ENCODE measurements at regions not wholly inside any gene's neighbourhood (a gene's known extent, or its start where the extent isn't known, plus 50 kb on each side); places are given as distances from the start of the nearest gene placed in this dataset.

DNA sequence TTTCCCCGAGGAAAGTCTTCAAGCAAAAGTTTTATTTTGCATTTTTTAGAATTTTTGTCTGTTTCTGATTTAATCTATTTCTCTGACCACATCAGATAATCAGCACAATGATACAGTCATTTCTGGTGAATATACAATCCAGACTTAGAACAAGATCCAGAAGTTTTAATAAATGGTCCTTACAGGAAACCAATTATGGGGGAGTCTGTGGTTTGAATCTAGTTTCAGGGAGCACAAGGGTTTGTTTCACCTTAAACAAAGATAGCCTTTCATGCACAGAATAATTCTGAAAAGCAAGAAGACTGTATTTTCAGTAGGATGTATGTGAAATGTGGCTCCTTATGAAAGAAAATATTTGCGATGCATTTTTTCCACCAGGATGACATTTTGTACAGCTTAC, 158.5 kb upstream of the ARSJ start:
- Histone ChIP-seq H4K5ac (ENCODE audit: insufficient read length, low read depth, low read length) (no peak overlapping the region), H3K4me3 (ENCODE audit: extremely low read depth in 1 of 4, insufficient read depth in 2 of 4, low read depth in 3 of 4, low read length in 4 of 4) (no peak overlapping the region), H2BK15ac (ENCODE audit: low read length) (no peak overlapping the region), H4K20me1 (replicated peaks in 1 of 2; ENCODE audit: control insufficient read depth in 1 of 2, insufficient read depth in 2 of 2, low read length in 2 of 2) (no peaks in the 10 kb centered on the region), H3K79me1 (ENCODE audit: low read depth, low read length) (no peaks in the 10 kb centered on the region), H2BK120ac (replicated peaks; ENCODE audit: low read depth, low read length) (no peak overlapping the region), H3K79me2 (ENCODE audit: control insufficient read depth in 1 of 2, insufficient read depth in 2 of 2, low read length in 2 of 2) (no peaks in the 10 kb centered on the region), H2BK20ac (ENCODE audit: low read length) (no peak overlapping the region), H4K91ac (replicated peaks; ENCODE audit: insufficient read length, low read length) (no peak overlapping the region), H3K56ac (replicated peaks; ENCODE audit: insufficient read length, low read depth, low read length) (no peak overlapping the region), H4K8ac (ENCODE audit: extremely low read depth, insufficient read depth, low read length) (no peak overlapping the region), H3K18ac (ENCODE audit: extremely low read depth, low read length) (no peak overlapping the region), H3K4ac (replicated peaks; ENCODE audit: insufficient read length, low read depth, low read length) (no peak overlapping the region), H3K27me3 (replicated peaks in 1 of 4; ENCODE audit: control insufficient read depth in 3 of 4, extremely low read depth in 1 of 4, insufficient read depth in 3 of 4, low read length in 3 of 4) (no peaks in the 10 kb centered on the region), H2BK5ac (ENCODE audit: low read depth, low read length) (no peak overlapping the region), H3K23ac (ENCODE audit: insufficient read length) (no peak overlapping the region), H3K4me1 (replicated peaks in 1 of 4; ENCODE audit: control insufficient read depth in 3 of 4, insufficient read depth in 4 of 4, low read length in 3 of 4) (peaks cover 0 to 3% (median under 1%) of the 10 kb centered on the region in 4 experiments; a peak in 2 of 7 replicates), H3K36me3 (ENCODE audit: control insufficient read depth in 2 of 4, insufficient read depth in 4 of 4, low read length in 3 of 4) (no peaks in the 10 kb centered on the region), H3K14ac (ENCODE audit: insufficient read length) (no peak overlapping the region), H2AFZ (ENCODE audit: low read length) (no peak overlapping the region), H3K9ac (replicated peaks in 1 of 4; ENCODE audit: extremely low read depth in 1 of 4, low read depth in 3 of 4, low read length in 3 of 4) (no peak overlapping the region), H2AK5ac (ENCODE audit: low read depth, low read length) (no peak overlapping the region), H3K9me3 (ENCODE audit: insufficient read depth in 2 of 2, low read depth in 1 of 2, low read length in 1 of 2) (no peaks in the 10 kb centered on the region), H3K23me2 (ENCODE audit: low read depth, low read length) (no peaks in the 10 kb centered on the region), H2BK12ac (ENCODE audit: low read depth, low read length) (no peak overlapping the region), H3K27ac (ENCODE audit: low read depth, low read length) (no peak overlapping the region), H3K4me2 (ENCODE audit: insufficient read depth in 1 of 2, low read depth in 2 of 2, low read length in 2 of 2) (no peak overlapping the region)
- 89% methylated on average over 2 of the region's 2 CpGs; no CpG with 5 or more reads in 1 of the 2 experiments for WGBS, 2 experiments (ENCODE audit: extremely low coverage in 1 of 2, insufficient coverage in 1 of 2, insufficient read length in 1 of 2, insufficient replicate concordance in 2 of 2, low coverage in 1 of 2, low lambda C conversion rate in 2 of 2, missing lambda C conversion rate in 1 of 2)
- FAIRE-seq (no peak), DNase-seq (ENCODE audit: low read depth in 1 of 2, low spot score in 2 of 2) (no peak)
- ChIA-PET CTCF (ENCODE audit: partially characterized antibody) (interaction anchor here (1.3 kb wide), 1 partner anchor 233 kb away, joined by 3 read pairs; no protein-coding TSS in a partner anchor), POLR2A (ENCODE audit: partially characterized antibody) (interaction anchor here (0.6 kb wide), 1 partner anchor 1154 kb away, joined by 3 read pairs; no protein-coding TSS in a partner anchor)
- TF ChIP-seq CREB1 (IDR thresholded peaks at IDR 0.05) (no peak), HDAC2 (IDR thresholded peaks at IDR 0.05; ENCODE audit: borderline replicate concordance in 1 of 2, low read depth in 2 of 2, low read length in 2 of 2) (no peak), BRCA1 (IDR thresholded peaks at IDR 0.05; ENCODE audit: low read depth, low read length) (no peak), MAFK (IDR thresholded peaks at IDR 0.05; ENCODE audit: low read depth, low read length) (no peak), RFX5 (IDR thresholded peaks at IDR 0.05; ENCODE audit: borderline replicate concordance, low read depth, low read length) (no peak), ZNF274 (IDR thresholded peaks at IDR 0.05; ENCODE audit: borderline replicate concordance, extremely low read depth, low read length) (no peak), EP300 (IDR thresholded peaks at IDR 0.05; ENCODE audit: borderline replicate concordance in 1 of 2, low read depth in 2 of 2, low read length in 2 of 2) (no peak)

Measured in H1 (cell line).